GM20431 (cell line): ENCODE measurements at regions not wholly inside any gene's neighbourhood (a gene's known extent, or its start where the extent isn't known, plus 50 kb on each side); places are given as distances from the start of the nearest gene placed in this dataset.

Source experiments
- in situ Hi-C: fragments of 300-500 bp; cut with MseI, MboI; formaldehyde crosslinking; loops from one replicate; pipeline ENCODE4 v1.15.0; 2020; ENCODE audit warnings: low sequenced_read_pairs; ENCODE audit not compliant: unreplicated experiment

DNA sequence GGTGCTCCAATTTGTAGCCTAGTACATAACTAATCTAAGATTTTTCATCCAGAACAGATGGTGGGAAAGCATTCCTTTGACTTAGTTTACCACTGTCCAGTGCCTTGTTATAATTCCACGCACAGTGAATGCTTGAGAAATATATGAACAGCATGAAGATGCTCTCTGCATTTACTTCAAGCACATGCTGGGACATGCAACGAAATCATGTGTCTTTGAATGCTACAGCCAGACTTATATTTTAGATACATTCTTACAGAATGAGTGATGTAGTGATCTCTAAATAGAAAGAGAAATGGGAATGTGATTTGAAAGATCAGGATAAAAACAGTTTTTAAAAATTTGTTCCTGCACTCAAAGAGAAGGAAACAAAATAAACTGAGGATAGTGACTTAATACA, 398.3 kb downstream of the FBXO15 start:
- in situ Hi-C loops: no loop called here

DNA sequence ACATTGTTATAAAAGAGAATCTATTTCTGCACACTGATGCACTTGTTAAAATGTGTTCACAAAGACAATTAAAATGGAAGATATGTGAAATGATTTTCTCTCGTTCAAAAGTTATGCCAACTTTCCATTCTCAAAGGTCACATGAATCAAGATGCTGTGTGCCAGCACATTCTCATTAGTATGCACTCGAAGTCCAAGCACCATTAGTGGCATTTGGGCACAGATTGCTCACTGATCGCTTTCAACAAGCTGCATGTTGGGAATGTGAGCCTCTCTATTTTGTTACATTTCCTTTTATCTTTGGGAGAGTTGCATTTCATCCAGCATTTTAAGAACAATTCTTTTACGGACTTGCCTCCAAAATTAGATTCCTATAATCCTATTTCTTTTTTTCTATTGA, 398.9 kb downstream of the FBXO15 start:
- in situ Hi-C loops: no loop called here

DNA sequence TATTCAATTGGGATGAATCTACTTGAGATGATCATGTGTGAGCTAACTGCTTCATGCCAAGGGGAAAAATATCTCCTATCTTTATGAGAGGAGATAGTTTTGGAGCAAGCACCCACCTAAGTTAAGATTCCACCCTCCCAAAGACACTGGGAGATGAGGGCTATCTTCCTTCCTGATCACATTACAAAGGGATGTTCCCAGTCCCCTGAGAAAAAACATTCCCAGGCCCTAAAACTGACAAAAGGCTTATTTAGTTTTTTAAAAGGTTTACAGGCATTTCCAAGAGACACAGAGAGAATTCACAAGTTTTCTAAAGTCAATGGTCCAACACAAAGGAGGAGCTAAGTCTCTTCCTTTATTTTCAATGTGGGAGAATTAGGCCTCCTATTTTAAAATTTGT, 401.5 kb downstream of the FBXO15 start:
- in situ Hi-C loops: no loop called here

DNA sequence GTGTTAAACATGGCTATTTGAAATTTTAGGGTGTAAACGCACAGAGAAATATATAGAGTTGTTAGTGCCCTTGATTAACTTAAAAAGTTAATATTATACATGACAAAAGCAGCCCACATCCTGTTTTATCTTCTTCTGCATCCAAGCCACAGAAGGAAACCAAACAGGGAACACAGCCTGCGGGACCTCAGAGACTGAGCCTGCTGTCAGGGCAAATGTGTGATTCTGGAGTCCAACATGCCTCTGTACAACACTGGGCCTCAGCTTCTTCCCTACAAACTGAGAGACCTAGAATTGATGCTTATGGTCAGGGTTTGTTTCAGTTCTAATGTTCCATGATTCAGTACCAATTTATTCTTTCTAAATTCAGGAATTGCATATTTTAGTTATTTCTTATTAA, 404.7 kb downstream of the FBXO15 start:
- in situ Hi-C loops: no loop called here

- in situ Hi-C loops: no loop called here
These were observed 405.7 kb downstream of the FBXO15 start for GRCh38 chr18:73741946-73742345.

DNA sequence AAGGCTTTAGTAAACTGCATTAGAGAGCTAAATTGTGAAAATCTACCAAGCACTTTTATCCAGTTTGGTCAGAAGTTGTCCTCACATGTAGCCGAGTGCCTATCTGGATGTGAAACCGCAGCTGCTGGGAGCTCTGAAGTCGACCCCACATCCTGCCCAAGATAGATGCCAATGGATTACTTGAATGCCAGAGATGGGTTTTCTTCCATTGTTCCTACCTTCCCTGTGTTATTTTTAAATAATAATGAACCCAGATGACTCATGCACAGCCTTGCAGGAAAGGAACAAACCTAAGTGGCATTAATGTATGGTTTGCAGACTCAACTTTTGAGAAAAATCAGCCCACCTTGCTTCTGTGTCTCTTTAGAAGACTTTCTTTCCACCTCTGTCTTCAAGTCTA, 408.5 kb downstream of the FBXO15 start:
- in situ Hi-C loops: no loop called here

DNA sequence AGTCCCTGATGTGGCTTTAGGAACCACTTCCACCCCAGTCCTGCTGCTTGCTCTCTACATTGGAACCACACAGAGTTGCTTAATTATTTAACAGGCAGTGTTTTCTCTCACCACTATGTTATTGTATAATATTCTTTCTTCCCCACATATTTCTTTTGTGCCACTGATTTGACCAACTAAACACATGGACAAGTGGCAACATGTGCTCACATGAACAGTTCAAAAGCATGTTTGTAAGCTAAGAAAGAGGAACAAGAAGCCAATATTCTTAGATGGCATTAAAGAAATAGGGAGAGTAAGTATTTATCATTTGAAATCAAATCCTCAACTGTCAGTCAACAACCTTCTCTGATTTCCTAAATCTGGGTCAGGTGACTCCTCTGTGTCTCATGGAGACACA, 409.6 kb downstream of the FBXO15 start:
- in situ Hi-C loops: no loop called here

DNA sequence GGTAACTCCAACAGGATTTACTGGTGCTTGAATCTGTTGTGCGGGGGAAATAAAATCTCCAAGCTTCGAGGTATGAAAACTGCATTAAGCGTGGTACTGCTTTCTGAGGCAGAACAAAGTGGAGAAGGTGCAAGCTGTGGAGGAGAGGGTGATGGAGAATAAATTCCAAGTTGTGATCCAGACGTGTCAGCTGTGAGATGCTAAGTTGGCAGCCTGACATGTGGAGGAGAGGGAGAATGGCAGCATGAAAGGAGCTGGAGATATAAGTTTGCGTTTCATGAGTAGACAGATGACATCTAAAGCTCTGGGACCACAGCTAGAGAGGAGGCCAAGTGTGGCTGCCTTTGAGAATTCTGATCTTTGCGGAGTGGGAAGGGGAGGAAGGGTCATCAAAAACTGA, 411.8 kb downstream of the FBXO15 start:
- in situ Hi-C loops: no loop called here

- in situ Hi-C loops: no loop called here
These were observed 413.8 kb downstream of the FBXO15 start for GRCh38 chr18:73733806-73734314.

GRCh38 chr18:73733376-73733775, 414.3 kb downstream of the FBXO15 start:
- in situ Hi-C loops: no loop called here

DNA sequence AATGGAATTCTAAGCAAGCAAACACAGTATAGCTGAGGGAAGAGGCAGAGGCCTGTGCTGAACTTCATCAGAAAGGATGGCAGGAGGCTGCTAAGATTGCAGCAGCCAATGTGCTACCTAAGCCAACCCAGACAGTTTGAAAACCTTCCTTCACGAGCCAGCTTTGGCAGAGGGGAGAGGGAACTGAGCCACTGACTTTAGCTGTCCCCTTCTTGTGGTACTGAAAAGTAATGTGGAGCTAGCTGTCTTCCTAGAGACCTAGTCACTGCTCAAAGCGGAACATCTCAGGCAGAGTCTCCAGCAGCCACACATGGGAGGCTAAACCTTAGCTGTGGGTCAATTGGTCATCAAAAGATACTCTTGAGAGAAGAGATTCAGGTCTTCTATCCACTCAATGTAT, 419.0 kb downstream of the FBXO15 start:
- in situ Hi-C loops: no loop called here

DNA sequence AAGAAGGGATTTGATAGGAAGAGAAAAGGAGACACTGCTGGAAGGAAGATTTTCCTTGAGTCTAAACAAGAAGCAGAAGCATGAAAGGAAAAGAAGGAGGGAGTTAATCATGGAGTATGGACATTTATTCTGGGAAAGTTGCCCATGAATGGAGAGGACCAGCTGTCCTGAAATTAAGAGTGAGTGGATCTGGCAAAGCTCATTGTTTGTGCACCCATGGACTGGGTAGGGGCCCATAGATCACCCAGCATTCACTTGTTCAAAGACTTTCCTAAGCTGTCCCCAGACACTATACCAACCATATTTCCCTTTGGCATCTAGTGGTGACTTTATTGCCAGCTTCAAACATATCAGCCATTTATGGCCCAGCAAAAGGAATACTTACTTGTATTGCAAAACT, 422.7 kb downstream of the FBXO15 start:
- in situ Hi-C loops: no loop called here

GRCh38 chr18:73719611-73720010, 428.0 kb downstream of the FBXO15 start:
- in situ Hi-C loops: no loop called here

DNA sequence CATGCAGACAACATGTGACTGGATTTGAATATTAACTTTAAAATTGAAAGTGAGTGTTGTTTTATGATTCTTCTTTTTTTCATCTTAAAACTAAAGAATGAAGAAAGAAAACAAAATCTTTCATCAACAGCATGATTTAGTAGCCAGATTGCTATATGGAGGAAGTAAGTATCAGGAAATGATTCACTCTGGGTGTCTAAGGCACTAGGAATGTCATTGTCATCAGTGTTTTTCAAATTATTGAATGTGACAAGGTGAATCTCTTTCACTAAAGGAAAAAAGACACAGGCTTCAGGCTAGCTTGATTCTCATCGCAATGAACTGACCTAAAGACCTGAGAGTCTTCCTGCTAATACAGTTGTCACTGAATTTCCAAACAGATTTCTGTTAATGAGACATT, 430.1 kb downstream of the FBXO15 start:
- in situ Hi-C loops: no loop called here

- in situ Hi-C loops: no loop called here
These were observed 432.4 kb downstream of the FBXO15 start for GRCh38 chr18:73715210-73715670.

GRCh38 chr18:73714466-73714865, 433.2 kb downstream of the FBXO15 start:
- in situ Hi-C loops: no loop called here

- in situ Hi-C loops: no loop called here
These were observed 436.4 kb downstream of the FBXO15 start for GRCh38 chr18:73711256-73711655.

- in situ Hi-C loops: no loop called here
These were observed 439.0 kb downstream of the FBXO15 start for GRCh38 chr18:73708591-73708990.

GRCh38 chr18:73707035-73707434, 440.6 kb downstream of the FBXO15 start:
- in situ Hi-C loops: no loop called here

- in situ Hi-C loops: no loop called here
These were observed 450.3 kb downstream of the FBXO15 start for GRCh38 chr18:73697353-73697752.

GRCh38 chr18:73696698-73697097, 450.9 kb downstream of the FBXO15 start:
- in situ Hi-C loops: no loop called here

- in situ Hi-C loops: no loop called here
These were observed 451.5 kb downstream of the FBXO15 start for GRCh38 chr18:73696171-73696570.

GRCh38 chr18:73693091-73693490, 454.5 kb downstream of the FBXO15 start:
- in situ Hi-C loops: no loop called here
